GM19240 (cell line): ENCODE measurements at regions not wholly inside any gene's neighbourhood (a gene's known extent, or its start where the extent isn't known, plus 50 kb on each side); places are given as distances from the start of the nearest gene placed in this dataset.
"Not testable (repeated sequence)": the region's sequence is repeated elsewhere in the genome, so short reads cannot be mapped to it uniquely, and the experiment has no call there.

Source experiments
- DNase-seq: peaks from one replicate; pipeline ENCODE4 v3.0.0; 2011; ENCODE audit warnings: low spot score; ENCODE audit not compliant: insufficient read length

GRCh38 chr1:148361427-148362215, 121.5 kb downstream of the PPIAL4G start:
- DNase-seq = not testable (repeated sequence)

GRCh38 chr1:148357037-148357436, 126.1 kb downstream of the PPIAL4G start:
- no peak for DNase-seq

GRCh38 chr1:148355976-148356375, 127.1 kb downstream of the PPIAL4G start:
- DNase-seq = no peak

GRCh38 chr1:148354913-148355308, 128.2 kb downstream of the PPIAL4G start:
- no peak for DNase-seq

- no peak for DNase-seq
Measured at GRCh38 chr1:148354284-148354912, 128.7 kb downstream of the PPIAL4G start.

GRCh38 chr1:148353461-148354283, 129.4 kb downstream of the PPIAL4G start:
- DNase-seq = no peak

GRCh38 chr1:148352470-148353053, 130.5 kb downstream of the PPIAL4G start:
- no peak for DNase-seq

- DNase-seq = no peak
Measured at GRCh38 chr1:148347781-148348180, 135.3 kb downstream of the PPIAL4G start.

GRCh38 chr1:148345659-148346151, 137.4 kb downstream of the PPIAL4G start:
- DNase-seq = not testable (repeated sequence)

- DNase-seq = not testable (repeated sequence)
Measured at GRCh38 chr1:148344651-148345050, 138.5 kb downstream of the PPIAL4G start.

GRCh38 chr1:148341729-148342128, 141.4 kb downstream of the PPIAL4G start:
- not testable (repeated sequence) for DNase-seq

- DNase-seq = not testable (repeated sequence)
Measured at GRCh38 chr1:148336121-148336918, 146.8 kb downstream of the PPIAL4G start.

GRCh38 chr1:148334339-148335130, 148.6 kb downstream of the PPIAL4G start:
- DNase-seq = no peak

- DNase-seq = no peak
Measured at GRCh38 chr1:148333875-148334338, 149.2 kb downstream of the PPIAL4G start.

GRCh38 chr1:148328884-148329283, 154.2 kb downstream of the PPIAL4G start:
- no peak for DNase-seq

GRCh38 chr1:148325031-148325430, 158.1 kb downstream of the PPIAL4G start:
- DNase-seq = not testable (repeated sequence)

GRCh38 chr1:148324465-148324864, 158.6 kb downstream of the PPIAL4G start:
- DNase-seq = not testable (repeated sequence)

GRCh38 chr1:148320079-148320478, 163.0 kb downstream of the PPIAL4G start:
- not testable (repeated sequence) for DNase-seq

- no peak for DNase-seq
Measured at GRCh38 chr1:148318904-148319242, 164.2 kb downstream of the PPIAL4G start.
